ENCODE measurements at regions not wholly inside any gene's neighbourhood (a gene's known extent, or its start where the extent isn't known, plus 50 kb on each side); places are given as distances from the start of the nearest gene placed in this dataset.

- no peak for DNase-seq (ENCODE audit: low read depth)
These were observed 363.1 kb upstream of the SLIT2 start for GRCh38 chr4:19888587-19888986.

- DNase-seq (ENCODE audit: low read depth) = no peak
These were observed 367.9 kb upstream of the SLIT2 start for GRCh38 chr4:19883841-19884240.

GRCh38 chr4:19880206-19880605 is 371.5 kb upstream of the SLIT2 start:
- DNase-seq (ENCODE audit: low read depth) = no peak

- DNase-seq (ENCODE audit: low read depth) = no peak
These were observed 372.4 kb upstream of the SLIT2 start for GRCh38 chr4:19879330-19879729.

- DNase-seq (ENCODE audit: low read depth) = no peak
These were observed 393.7 kb upstream of the SLIT2 start for GRCh38 chr4:19857991-19858390.

GRCh38 chr4:19857380-19857779 is 394.3 kb upstream of the SLIT2 start:
- DNase-seq (ENCODE audit: low read depth) = peak; percentile 4

GRCh38 chr4:19850909-19851308 is 400.8 kb upstream of the SLIT2 start:
- peak; percentile 88 for DNase-seq (ENCODE audit: low read depth)

GRCh38 chr4:19844446-19844845 is 407.3 kb upstream of the SLIT2 start:
- DNase-seq (ENCODE audit: low read depth) = no peak

GRCh38 chr4:19842471-19842870 is 409.2 kb upstream of the SLIT2 start:
- no peak for DNase-seq (ENCODE audit: low read depth)

GRCh38 chr4:19838858-19839257 is 412.8 kb upstream of the SLIT2 start:
- no peak for DNase-seq (ENCODE audit: low read depth)

GRCh38 chr4:19835429-19835828 is 416.3 kb upstream of the SLIT2 start:
- DNase-seq (ENCODE audit: low read depth) = no peak

GRCh38 chr4:19832411-19832810 is 419.3 kb upstream of the SLIT2 start:
- DNase-seq (ENCODE audit: low read depth) = no peak

- DNase-seq (ENCODE audit: low read depth) = no peak
These were observed 419.9 kb upstream of the SLIT2 start for GRCh38 chr4:19831644-19832285.

GRCh38 chr4:19829101-19829500 is 422.6 kb upstream of the SLIT2 start:
- DNase-seq (ENCODE audit: low read depth) = no peak

- DNase-seq (ENCODE audit: low read depth) = no peak
These were observed 427.9 kb upstream of the SLIT2 start for GRCh38 chr4:19823781-19824180.

- DNase-seq (ENCODE audit: low read depth) = no peak
These were observed 432.0 kb upstream of the SLIT2 start for GRCh38 chr4:19819737-19820136.

- no peak for DNase-seq (ENCODE audit: low read depth)
These were observed 441.7 kb upstream of the SLIT2 start for GRCh38 chr4:19809989-19810388.

- peak; percentile 28 for DNase-seq (ENCODE audit: low read depth)
These were observed 444.2 kb upstream of the SLIT2 start for GRCh38 chr4:19807505-19807904.

GRCh38 chr4:19806865-19807264 is 444.8 kb upstream of the SLIT2 start:
- no peak for DNase-seq (ENCODE audit: low read depth)

GRCh38 chr4:19803406-19803805 is 448.3 kb upstream of the SLIT2 start:
- DNase-seq (ENCODE audit: low read depth) = no peak

GRCh38 chr4:19793831-19794230 is 457.9 kb upstream of the SLIT2 start:
- no peak for DNase-seq (ENCODE audit: low read depth)

GRCh38 chr4:19791422-19792123 is 460.1 kb upstream of the SLIT2 start:
- DNase-seq (ENCODE audit: low read depth) = no peak

- no peak for DNase-seq (ENCODE audit: low read depth)
These were observed 465.1 kb upstream of the SLIT2 start for GRCh38 chr4:19786616-19787015.

- DNase-seq (ENCODE audit: low read depth) = no peak
These were observed 468.0 kb upstream of the SLIT2 start for GRCh38 chr4:19783667-19784223.
